ENCODE measurements at regions not wholly inside any gene's neighbourhood (a gene's known extent, or its start where the extent isn't known, plus 50 kb on each side); places are given as distances from the start of the nearest gene placed in this dataset.

DNA sequence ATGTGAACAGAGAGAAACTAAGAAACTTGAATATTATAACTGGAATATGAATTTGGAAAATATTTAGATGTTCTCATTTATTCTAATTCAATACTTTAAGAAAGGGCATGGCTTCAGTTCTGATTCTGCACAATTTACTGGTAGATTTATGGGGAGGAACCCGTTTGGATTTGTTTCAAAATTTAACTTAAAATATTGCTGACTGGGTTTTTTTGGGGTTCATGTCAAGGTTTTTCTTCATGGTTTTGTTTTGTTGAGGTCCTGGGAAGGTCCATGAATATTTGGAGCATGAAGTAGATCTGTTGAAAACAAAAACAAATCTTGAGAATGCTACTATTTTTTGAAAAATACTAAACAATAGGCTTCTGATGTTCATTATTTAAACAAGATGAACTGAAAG lies 214.7 kb downstream of the PIK3R1 start:
- H3K36me3 ChIP-seq: no peaks in the 10 kb centered on the region
- H3K4me1 ChIP-seq: peaks cover 0 to 15% (median 9%) of the 10 kb centered on the region in 4 donors
- intact Hi-C loops (cut with DNase I): no loop called here
- H3K27me3 ChIP-seq: no peaks in the 10 kb centered on the region
- no peak for DNase-seq (ENCODE audit: extremely low spot score)
- TF ChIP-seq POLR2AphosphoS5 (IDR thresholded peaks at IDR 0.05) (no peak), POLR2A (IDR thresholded peaks at IDR 0.05; ENCODE audit: low read depth) (no peak), EP300 (IDR thresholded peaks at IDR 0.05) (no peak)
- TF ChIP-seq, protein P1, sequence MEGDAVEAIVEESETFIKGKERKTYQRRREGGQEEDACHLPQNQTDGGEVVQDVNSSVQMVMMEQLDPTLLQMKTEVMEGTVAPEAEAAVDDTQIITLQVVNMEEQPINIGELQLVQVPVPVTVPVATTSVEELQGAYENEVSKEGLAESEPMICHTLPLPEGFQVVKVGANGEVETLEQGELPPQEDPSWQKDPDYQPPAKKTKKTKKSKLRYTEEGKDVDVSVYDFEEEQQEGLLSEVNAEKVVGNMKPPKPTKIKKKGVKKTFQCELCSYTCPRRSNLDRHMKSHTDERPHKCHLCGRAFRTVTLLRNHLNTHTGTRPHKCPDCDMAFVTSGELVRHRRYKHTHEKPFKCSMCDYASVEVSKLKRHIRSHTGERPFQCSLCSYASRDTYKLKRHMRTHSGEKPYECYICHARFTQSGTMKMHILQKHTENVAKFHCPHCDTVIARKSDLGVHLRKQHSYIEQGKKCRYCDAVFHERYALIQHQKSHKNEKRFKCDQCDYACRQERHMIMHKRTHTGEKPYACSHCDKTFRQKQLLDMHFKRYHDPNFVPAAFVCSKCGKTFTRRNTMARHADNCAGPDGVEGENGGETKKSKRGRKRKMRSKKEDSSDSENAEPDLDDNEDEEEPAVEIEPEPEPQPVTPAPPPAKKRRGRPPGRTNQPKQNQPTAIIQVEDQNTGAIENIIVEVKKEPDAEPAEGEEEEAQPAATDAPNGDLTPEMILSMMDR (IDR thresholded peaks at IDR 0.05): no peak
- no peak overlapping the region for H3K4me3 ChIP-seq
- no peaks in the 10 kb centered on the region for H3K9me3 ChIP-seq
- WGBS: 52% methylated on average over 1 of the region's 1 CpG
- no peak overlapping the region for H3K27ac ChIP-seq (replicated peaks in 1 of 4)

DNA sequence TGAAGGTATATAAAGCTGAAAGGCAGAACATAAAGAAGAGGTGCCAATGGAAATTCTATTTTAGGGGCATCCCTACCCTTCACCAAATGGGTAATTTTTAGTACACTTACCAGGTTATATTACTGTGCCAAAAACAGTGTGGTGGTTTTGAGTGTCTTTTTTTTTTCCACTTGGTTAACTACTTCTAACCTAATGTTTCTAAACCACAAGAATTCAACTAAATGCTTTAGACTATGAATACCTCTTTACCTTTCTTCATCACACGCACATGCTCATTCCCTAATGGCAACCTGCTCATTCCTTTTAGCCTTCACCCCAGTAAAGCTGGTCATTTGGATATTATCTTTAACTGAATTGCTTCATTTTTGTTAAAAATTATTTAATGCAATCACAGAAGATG lies 215.6 kb downstream of the PIK3R1 start:
- no peaks in the 10 kb centered on the region for H3K36me3 ChIP-seq
- H3K27ac ChIP-seq (replicated peaks in 1 of 4): no peak overlapping the region
- H3K4me1 ChIP-seq: peaks cover 0 to 13% (median 9%) of the 10 kb centered on the region in 4 donors
- no peak overlapping the region for H3K4me3 ChIP-seq
- TF ChIP-seq EP300 (IDR thresholded peaks at IDR 0.05) (no peak), POLR2AphosphoS5 (IDR thresholded peaks at IDR 0.05) (no peak), POLR2A (IDR thresholded peaks at IDR 0.05; ENCODE audit: low read depth) (no peak)
- TF ChIP-seq, protein P1 (IDR thresholded peaks at IDR 0.05): no peak
- no peak for DNase-seq (ENCODE audit: extremely low spot score)
- no peaks in the 10 kb centered on the region for H3K27me3 ChIP-seq
- intact Hi-C loops (cut with DNase I): no loop called here
- no peaks in the 10 kb centered on the region for H3K9me3 ChIP-seq
- 86% methylated on average over 1 of the region's 1 CpG for WGBS

DNA sequence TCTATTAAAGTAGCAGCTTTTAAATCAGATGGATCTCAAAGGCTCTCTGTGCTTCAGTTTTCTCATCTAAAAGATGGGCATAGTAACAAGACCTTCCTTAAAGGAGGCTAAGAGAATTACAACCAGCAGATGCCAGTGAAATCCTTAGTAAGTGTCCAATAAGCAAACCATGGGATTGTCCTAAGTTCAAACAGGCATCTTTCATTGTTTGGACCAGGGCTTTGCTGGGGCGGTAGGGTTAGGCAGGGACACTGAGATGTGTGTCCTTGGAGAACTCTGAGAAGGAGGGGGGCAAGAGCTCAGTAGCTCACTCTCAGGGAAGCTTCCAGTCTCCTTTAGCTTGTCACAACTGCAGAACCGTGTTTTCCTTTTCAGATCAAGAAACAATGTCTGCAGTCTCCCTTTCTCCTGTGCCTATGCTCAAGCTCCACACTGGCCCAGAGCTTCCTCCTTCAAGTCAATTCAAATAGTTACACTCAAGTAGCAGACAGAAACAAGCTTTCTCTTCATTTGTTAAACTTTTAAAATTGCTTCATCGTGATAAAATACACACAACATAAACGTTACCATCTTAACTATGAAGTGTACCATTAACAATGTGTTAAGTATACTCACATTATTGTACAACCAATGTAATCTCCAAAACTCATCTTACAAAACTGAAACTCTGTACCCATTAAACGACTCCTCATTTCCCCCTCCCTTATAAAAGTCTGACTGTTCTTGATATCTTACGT lies 216.2 kb downstream of the PIK3R1 start:
- intact Hi-C loops (cut with DNase I): no loop called here
- Histone ChIP-seq H3K9me3 (no peaks in the 10 kb centered on the region), H3K27me3 (no peaks in the 10 kb centered on the region), H3K4me3 (no peak overlapping the region), H3K36me3 (no peaks in the 10 kb centered on the region), H3K4me1 (peaks cover 0 to 13% (median 9%) of the 10 kb centered on the region in 4 donors), H3K27ac (replicated peaks in 1 of 4) (no peak overlapping the region)
- DNase-seq (ENCODE audit: extremely low spot score): no peak
- WGBS: 76% methylated on average over 6 of the region's 6 CpGs
- no peak for TF ChIP-seq EP300 (IDR thresholded peaks at IDR 0.05)
- no peak for TF ChIP-seq POLR2A (IDR thresholded peaks at IDR 0.05; ENCODE audit: low read depth)
- TF ChIP-seq, protein P1 (IDR thresholded peaks at IDR 0.05): no peak
- no peak for TF ChIP-seq POLR2AphosphoS5 (IDR thresholded peaks at IDR 0.05)

DNA sequence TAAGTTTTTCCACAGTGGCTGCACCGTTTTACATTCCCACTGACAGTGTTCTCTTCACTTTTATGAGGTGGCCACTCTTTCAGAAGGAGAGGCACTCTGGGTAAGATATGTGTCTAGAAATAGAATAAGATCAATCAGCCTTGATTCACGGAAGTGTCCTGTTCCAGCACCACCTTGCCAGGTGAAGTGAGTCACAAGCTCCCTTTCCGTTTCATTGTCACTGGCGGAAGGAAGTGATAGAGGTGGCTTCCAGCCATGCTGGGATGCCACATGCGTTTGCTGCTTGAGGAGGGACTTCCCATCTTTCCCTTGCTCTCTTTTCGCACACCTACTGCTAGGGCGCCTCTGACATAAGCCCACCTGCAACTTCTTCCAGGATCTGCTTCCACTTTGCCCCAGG lies 217.1 kb downstream of the PIK3R1 start:
- Histone ChIP-seq H3K4me1 (peaks cover 0 to 13% (median 9%) of the 10 kb centered on the region in 4 donors), H3K4me3 (no peak overlapping the region), H3K27ac (replicated peaks in 1 of 4) (no peak overlapping the region), H3K36me3 (no peaks in the 10 kb centered on the region), H3K9me3 (no peaks in the 10 kb centered on the region), H3K27me3 (no peaks in the 10 kb centered on the region)
- intact Hi-C loops (cut with DNase I): no loop called here
- DNase-seq (ENCODE audit: extremely low spot score): no peak
- TF ChIP-seq POLR2AphosphoS5 (IDR thresholded peaks at IDR 0.05) (peak; percentile 23 to 45), POLR2A (IDR thresholded peaks at IDR 0.05; ENCODE audit: low read depth) (no peak), EP300 (IDR thresholded peaks at IDR 0.05) (no peak)
- TF ChIP-seq, protein P1 (IDR thresholded peaks at IDR 0.05): no peak
- 95% methylated on average over 7 of the region's 7 CpGs for WGBS
